HG02763 (cell line): ENCODE measurements at regions not wholly inside any gene's neighbourhood (a gene's known extent, or its start where the extent isn't known, plus 50 kb on each side); places are given as distances from the start of the nearest gene placed in this dataset.
A peak's percentile ranks its signal among the peaks of the same experiment; 100 is the strongest.
"Not testable (repeated sequence)": the region's sequence is repeated elsewhere in the genome, so short reads cannot be mapped to it uniquely, and the experiment has no call there.

Experiments used
- ATAC-seq: cut with Tn5 transposase; IDR thresholded peaks from one replicate; pipeline ENCODE4 v1.9.1; 2021; ENCODE audit warnings: mild to moderate bottlenecking, moderate library complexity; ENCODE audit not compliant: unreplicated experiment

GRCh38 chr17:14451729-14452191 is 150.9 kb downstream of the HS3ST3B1 start:
- no peak for ATAC-seq

- ATAC-seq, result no peak
Measured at GRCh38 chr17:14448818-14449217, 147.9 kb downstream of the HS3ST3B1 start.

- ATAC-seq, result no peak
Measured at GRCh38 chr17:14446825-14447224, 145.9 kb downstream of the HS3ST3B1 start.

- no peak for ATAC-seq
Measured at GRCh38 chr17:14444915-14445314, 144.0 kb downstream of the HS3ST3B1 start.

GRCh38 chr17:14442798-14443528 is 142.1 kb downstream of the HS3ST3B1 start:
- no peak for ATAC-seq

- ATAC-seq, result no peak
Measured at GRCh38 chr17:14437176-14437575, 136.3 kb downstream of the HS3ST3B1 start.

- no peak for ATAC-seq
Measured at GRCh38 chr17:14436266-14436665, 135.4 kb downstream of the HS3ST3B1 start.

- ATAC-seq, result peak; percentile 56
Measured at GRCh38 chr17:14434506-14434905, 133.6 kb downstream of the HS3ST3B1 start.

GRCh38 chr17:14432079-14432478 is 131.2 kb downstream of the HS3ST3B1 start:
- no peak for ATAC-seq

- ATAC-seq, result no peak
Measured at GRCh38 chr17:14429084-14429483, 128.2 kb downstream of the HS3ST3B1 start.

- peak; percentile 59 for ATAC-seq
Measured at GRCh38 chr17:14428648-14429029, 127.8 kb downstream of the HS3ST3B1 start.

GRCh38 chr17:14427900-14428647 is 127.2 kb downstream of the HS3ST3B1 start:
- ATAC-seq, result peak; percentile 82

- ATAC-seq, result not testable (repeated sequence)
Measured at GRCh38 chr17:14423156-14423555, 122.3 kb downstream of the HS3ST3B1 start.

- ATAC-seq, result no peak
Measured at GRCh38 chr17:14417336-14417735, 116.5 kb downstream of the HS3ST3B1 start.

GRCh38 chr17:14409292-14409691 is 108.4 kb downstream of the HS3ST3B1 start:
- no peak for ATAC-seq

- ATAC-seq, result no peak
Measured at GRCh38 chr17:14407541-14407940, 106.7 kb downstream of the HS3ST3B1 start.

GRCh38 chr17:14405189-14405588 is 104.3 kb downstream of the HS3ST3B1 start:
- no peak for ATAC-seq
